D721Med (cell line): ENCODE measurements at regions not wholly inside any gene's neighbourhood (a gene's known extent, or its start where the extent isn't known, plus 50 kb on each side); places are given as distances from the start of the nearest gene placed in this dataset.

Experiments
- DNase-seq: peaks from one replicate; pipeline ENCODE4 v3.0.0; 2011; ENCODE audit warnings: low spot score; ENCODE audit not compliant: insufficient read length
- FAIRE-seq: peaks from 2 replicates; lab custom pipeline; 2011; peaks lifted over from hg19 to GRCh38; lab: Jason Lieb, UNC
- CTCF ChIP-seq: IDR thresholded peaks from 2 replicates; pipeline ENCODE4 v1.5.1; 2012; ENCODE audit warnings: mild to moderate bottlenecking, control low read depth; ENCODE audit not compliant: insufficient read depth; ENCODE audit errors: missing control alignments

- FAIRE-seq (no peak), DNase-seq (no peak)
- TF ChIP-seq CTCF = no peak
Observed at GRCh38 chr7:18399436-18400235, 95.9 kb upstream of the HDAC9 start.

GRCh38 chr7:18400275-18400674, 95.3 kb upstream of the HDAC9 start:
- TF ChIP-seq CTCF = no peak
- FAIRE-seq = no peak
- DNase-seq = no peak

GRCh38 chr7:18400726-18401125, 94.8 kb upstream of the HDAC9 start:
- no peak for FAIRE-seq
- no peak for TF ChIP-seq CTCF
- DNase-seq = no peak

- TF ChIP-seq CTCF = no peak
- FAIRE-seq = no peak
Observed at GRCh38 chr7:18401757-18402156, 93.8 kb upstream of the HDAC9 start.

GRCh38 chr7:18402488-18403183, 92.9 kb upstream of the HDAC9 start:
- no peak for DNase-seq
- no peak for TF ChIP-seq CTCF
- FAIRE-seq = no peak

More at GRCh38 chr7:18401757-18402156, 93.8 kb upstream of the HDAC9 start:
- no peak for DNase-seq

GRCh38 chr7:18405726-18406125, 89.8 kb upstream of the HDAC9 start:
- FAIRE-seq = no peak
- TF ChIP-seq CTCF = no peak
- no peak for DNase-seq

- no peak for DNase-seq
- FAIRE-seq = no peak
- no peak for TF ChIP-seq CTCF
Observed at GRCh38 chr7:18407385-18407784, 88.2 kb upstream of the HDAC9 start.
